ENCODE measurements at regions not wholly inside any gene's neighbourhood (a gene's known extent, or its start where the extent isn't known, plus 50 kb on each side); places are given as distances from the start of the nearest gene placed in this dataset.

- Mint-ChIP-seq H3K4me1 (no peaks in the 10 kb centered on the region), H3K4me3 (no peak overlapping the region), H3K27ac (no peak overlapping the region), H3K9me3 (no peaks in the 10 kb centered on the region), H3K36me3 (no peaks in the 10 kb centered on the region), H3K27me3 (peaks cover 16% of the 10 kb centered on the region)
- Histone ChIP-seq H3K4me1 (ENCODE audit: control insufficient read depth, insufficient read depth, low read length, poor library complexity, severe bottlenecking) (no peaks in the 10 kb centered on the region), H3K27me3 (ENCODE audit: control insufficient read depth, insufficient read depth, low read length) (no peaks in the 10 kb centered on the region), H3K27ac (ENCODE audit: insufficient read depth, low read length, poor library complexity, severe bottlenecking) (no peak overlapping the region), H3K9me3 (ENCODE audit: control insufficient read depth in 2 of 2, low read length in 2 of 2) (no peaks in the 10 kb centered on the region), H3K36me3 (ENCODE audit: control insufficient read depth, insufficient read depth, low read length) (no peaks in the 10 kb centered on the region), H3K4me3 (ENCODE audit: low read depth, low read length) (no peak overlapping the region)
- DNase-seq (no peak), ATAC-seq (ENCODE audit: low read depth in 2 of 2) (no peak)
Observed at GRCh38 chr14:65153101-65153500, 50.8 kb upstream of the MAX start.

- Mint-ChIP-seq H3K36me3 (no peaks in the 10 kb centered on the region), H3K27me3 (peaks cover 1% of the 10 kb centered on the region), H3K27ac (no peak overlapping the region), H3K9me3 (no peaks in the 10 kb centered on the region), H3K4me3 (no peak overlapping the region), H3K4me1 (no peaks in the 10 kb centered on the region)
- H3K27ac ChIP-seq (ENCODE audit: insufficient read depth, low read length, poor library complexity, severe bottlenecking), result no peak overlapping the region
- H3K27me3 ChIP-seq (ENCODE audit: control insufficient read depth, insufficient read depth, low read length), result no peaks in the 10 kb centered on the region
- H3K4me1 ChIP-seq (ENCODE audit: control insufficient read depth, insufficient read depth, low read length, poor library complexity, severe bottlenecking), result no peaks in the 10 kb centered on the region
- H3K36me3 ChIP-seq (ENCODE audit: control insufficient read depth, insufficient read depth, low read length), result no peaks in the 10 kb centered on the region
- DNase-seq (no peak), ATAC-seq (ENCODE audit: low read depth in 2 of 2) (no peak)
- no peaks in the 10 kb centered on the region for H3K9me3 ChIP-seq (ENCODE audit: control insufficient read depth in 2 of 2, low read length in 2 of 2)
- H3K4me3 ChIP-seq (ENCODE audit: low read depth, low read length), result no peak overlapping the region
Observed at GRCh38 chr14:65156568-65157366, 54.5 kb upstream of the MAX start.

GRCh38 chr14:65159281-65160062 lies 57.2 kb upstream of the MAX start:
- H3K27ac ChIP-seq (ENCODE audit: insufficient read depth, low read length, poor library complexity, severe bottlenecking), result no peak overlapping the region
- ATAC-seq (ENCODE audit: low read depth in 2 of 2), result no peak
- no peak overlapping the region for H3K4me3 ChIP-seq (ENCODE audit: low read depth, low read length)
- DNase-seq, result no peak
- no peaks in the 10 kb centered on the region for H3K36me3 ChIP-seq (ENCODE audit: control insufficient read depth, insufficient read depth, low read length)
- H3K4me1 Mint-ChIP-seq, result peaks cover 0 to 8% (median 2%) of the 10 kb centered on the region in 4 donors
- no peak overlapping the region for H3K4me3 Mint-ChIP-seq
- no peaks in the 10 kb centered on the region for H3K4me1 ChIP-seq (ENCODE audit: control insufficient read depth, insufficient read depth, low read length, poor library complexity, severe bottlenecking)
- H3K27ac Mint-ChIP-seq, result peak overlapping the region in 2 of 3 donors; percentile 77 to 78
- H3K9me3 Mint-ChIP-seq, result no peaks in the 10 kb centered on the region
- no peaks in the 10 kb centered on the region for H3K9me3 ChIP-seq (ENCODE audit: control insufficient read depth in 2 of 2, low read length in 2 of 2)
- H3K36me3 Mint-ChIP-seq, result no peaks in the 10 kb centered on the region
- no peaks in the 10 kb centered on the region for H3K27me3 ChIP-seq (ENCODE audit: control insufficient read depth, insufficient read depth, low read length)
- H3K27me3 Mint-ChIP-seq, result no peaks in the 10 kb centered on the region

- Histone ChIP-seq H3K27me3 (ENCODE audit: control insufficient read depth, insufficient read depth, low read length) (no peaks in the 10 kb centered on the region), H3K27ac (ENCODE audit: insufficient read depth, low read length, poor library complexity, severe bottlenecking) (no peak overlapping the region), H3K4me1 (ENCODE audit: control insufficient read depth, insufficient read depth, low read length, poor library complexity, severe bottlenecking) (no peaks in the 10 kb centered on the region), H3K36me3 (ENCODE audit: control insufficient read depth, insufficient read depth, low read length) (no peaks in the 10 kb centered on the region), H3K9me3 (ENCODE audit: control insufficient read depth in 2 of 2, low read length in 2 of 2) (no peaks in the 10 kb centered on the region), H3K4me3 (ENCODE audit: low read depth, low read length) (no peak overlapping the region)
- Mint-ChIP-seq H3K27me3 (no peaks in the 10 kb centered on the region), H3K27ac (peak overlapping the region in 1 of 3 donors; percentile 10), H3K9me3 (no peaks in the 10 kb centered on the region), H3K4me3 (no peak overlapping the region), H3K36me3 (no peaks in the 10 kb centered on the region), H3K4me1 (peaks cover 0 to 8% (median 2%) of the 10 kb centered on the region in 4 donors)
- no peak for ATAC-seq (ENCODE audit: low read depth in 2 of 2)
- no peak for DNase-seq
Observed at GRCh38 chr14:65160091-65160490, 57.8 kb upstream of the MAX start.

- no peaks in the 10 kb centered on the region for H3K9me3 Mint-ChIP-seq
- H3K4me1 Mint-ChIP-seq, result peaks cover 0 to 8% (median 2%) of the 10 kb centered on the region in 4 donors
- Histone ChIP-seq H3K27me3 (ENCODE audit: control insufficient read depth, insufficient read depth, low read length) (no peaks in the 10 kb centered on the region), H3K9me3 (ENCODE audit: control insufficient read depth in 2 of 2, low read length in 2 of 2) (no peaks in the 10 kb centered on the region), H3K4me3 (ENCODE audit: low read depth, low read length) (no peak overlapping the region), H3K4me1 (ENCODE audit: control insufficient read depth, insufficient read depth, low read length, poor library complexity, severe bottlenecking) (no peaks in the 10 kb centered on the region), H3K27ac (ENCODE audit: insufficient read depth, low read length, poor library complexity, severe bottlenecking) (no peak overlapping the region), H3K36me3 (ENCODE audit: control insufficient read depth, insufficient read depth, low read length) (no peaks in the 10 kb centered on the region)
- DNase-seq (no peak), ATAC-seq (ENCODE audit: low read depth in 2 of 2) (no peak)
- no peaks in the 10 kb centered on the region for H3K36me3 Mint-ChIP-seq
- H3K27me3 Mint-ChIP-seq, result no peaks in the 10 kb centered on the region
- H3K27ac Mint-ChIP-seq, result no peak overlapping the region
- H3K4me3 Mint-ChIP-seq, result no peak overlapping the region
Observed at GRCh38 chr14:65162031-65162430, 59.7 kb upstream of the MAX start.

- Mint-ChIP-seq H3K4me1 (peaks cover 0 to 8% (median 2%) of the 10 kb centered on the region in 4 donors), H3K27ac (peak overlapping the region in 1 of 3 donors; percentile 46)
Observed at GRCh38 chr14:65164068-65164824, 61.9 kb upstream of the MAX start.

GRCh38 chr14:65164825-65165135 lies 62.5 kb upstream of the MAX start:
- H3K9me3 ChIP-seq (ENCODE audit: control insufficient read depth in 2 of 2, low read length in 2 of 2), result no peaks in the 10 kb centered on the region
- no peak for ATAC-seq (ENCODE audit: low read depth in 2 of 2)
- Mint-ChIP-seq H3K9me3 (no peaks in the 10 kb centered on the region), H3K4me1 (peaks cover 0 to 8% (median 2%) of the 10 kb centered on the region in 4 donors), H3K4me3 (no peak overlapping the region), H3K36me3 (no peaks in the 10 kb centered on the region), H3K27me3 (no peaks in the 10 kb centered on the region), H3K27ac (no peak overlapping the region)
- no peaks in the 10 kb centered on the region for H3K27me3 ChIP-seq (ENCODE audit: control insufficient read depth, insufficient read depth, low read length)
- H3K36me3 ChIP-seq (ENCODE audit: control insufficient read depth, insufficient read depth, low read length), result no peaks in the 10 kb centered on the region
- H3K4me1 ChIP-seq (ENCODE audit: control insufficient read depth, insufficient read depth, low read length, poor library complexity, severe bottlenecking), result no peaks in the 10 kb centered on the region
- no peak for DNase-seq
- H3K4me3 ChIP-seq (ENCODE audit: low read depth, low read length), result no peak overlapping the region
- no peak overlapping the region for H3K27ac ChIP-seq (ENCODE audit: insufficient read depth, low read length, poor library complexity, severe bottlenecking)

More at GRCh38 chr14:65164068-65164824, 61.9 kb upstream of the MAX start:
- peak in 2 of 3 donors; percentile 58 to 72 for DNase-seq
- H3K4me3 Mint-ChIP-seq, result peak overlapping the region in 1 of 4 donors; percentile 67
- Histone ChIP-seq H3K4me1 (ENCODE audit: control insufficient read depth, insufficient read depth, low read length, poor library complexity, severe bottlenecking) (no peaks in the 10 kb centered on the region), H3K36me3 (ENCODE audit: control insufficient read depth, insufficient read depth, low read length) (no peaks in the 10 kb centered on the region), H3K27ac (ENCODE audit: insufficient read depth, low read length, poor library complexity, severe bottlenecking) (no peak overlapping the region), H3K9me3 (ENCODE audit: control insufficient read depth in 2 of 2, low read length in 2 of 2) (no peaks in the 10 kb centered on the region), H3K27me3 (ENCODE audit: control insufficient read depth, insufficient read depth, low read length) (no peaks in the 10 kb centered on the region), H3K4me3 (ENCODE audit: low read depth, low read length) (no peak overlapping the region)
- no peaks in the 10 kb centered on the region for H3K36me3 Mint-ChIP-seq
- no peaks in the 10 kb centered on the region for H3K9me3 Mint-ChIP-seq
- H3K27me3 Mint-ChIP-seq, result no peaks in the 10 kb centered on the region
- peak; percentile 53 to 66 for ATAC-seq (ENCODE audit: low read depth in 2 of 2)

All from CD4-positive, CD25-positive, alpha-beta regulatory T cell (primary cell).